ENCODE measurements at regions not wholly inside any gene's neighbourhood (a gene's known extent, or its start where the extent isn't known, plus 50 kb on each side); places are given as distances from the start of the nearest gene placed in this dataset.

DNA sequence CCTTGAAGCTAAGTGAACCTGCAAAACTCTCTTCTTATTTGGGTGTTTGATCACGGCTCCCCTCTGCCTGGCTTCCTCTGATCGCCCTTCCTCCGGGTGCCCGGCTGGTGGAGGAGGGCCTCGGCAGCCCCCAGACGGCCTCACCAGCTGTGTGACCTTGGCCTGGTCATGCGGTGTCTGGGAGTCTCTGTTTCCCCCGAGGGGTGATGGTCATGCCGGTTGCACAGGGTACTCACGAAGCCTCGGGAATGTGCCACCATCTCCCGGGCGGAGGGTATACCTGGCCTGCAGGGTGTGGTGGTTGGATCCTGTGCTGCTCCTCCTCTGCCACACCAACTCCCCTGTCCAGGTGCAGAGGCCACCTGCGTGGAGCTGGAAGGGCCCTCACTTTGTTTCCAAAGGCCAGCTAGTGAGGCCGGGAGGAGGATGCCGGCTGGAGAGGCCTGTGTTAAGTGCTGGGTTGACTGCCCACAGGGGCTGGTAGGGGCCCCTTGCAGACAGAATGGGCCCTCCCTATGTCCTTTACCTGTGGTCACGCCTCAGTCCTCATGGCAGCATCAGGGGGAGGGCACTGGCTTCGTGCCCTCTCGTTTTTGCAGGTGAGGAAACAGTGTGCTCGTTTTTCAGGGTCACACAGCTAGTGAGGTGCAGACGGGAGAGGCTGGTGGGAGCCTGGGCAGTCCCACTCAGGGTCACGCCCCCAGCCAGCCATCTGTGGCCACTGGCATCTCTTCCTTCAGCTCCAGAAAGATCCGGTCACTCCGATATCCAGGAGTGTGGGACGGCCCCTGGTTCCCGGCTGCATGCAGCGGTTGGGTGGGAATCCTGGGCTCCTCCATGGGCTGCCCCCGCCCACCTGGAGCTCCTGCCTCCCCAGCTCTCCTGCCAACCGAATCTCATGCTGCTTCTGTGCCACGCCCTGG lies 148.5 kb upstream of the GSE1 start:
- 55% methylated on average over 28 of the region's 30 CpGs; no CpG with 5 or more reads in 1 of the 2 donors for WGBS, 2 donors (ENCODE audit: low coverage in 1 of 2)
- Histone ChIP-seq H3K36me3 (no peaks in the 10 kb centered on the region), H3K27me3 (peaks cover 36% of the 10 kb centered on the region)

GRCh38 chr16:85465328-85466303 lies 147.5 kb upstream of the GSE1 start:
- Histone ChIP-seq H3K4me3 (no peak overlapping the region), H3K27ac (no peak overlapping the region), H3K9me3 (no peaks in the 10 kb centered on the region), H3K4me1 (peaks cover 20 to 31% (median 26%) of the 10 kb centered on the region in 4 donors), H3K27me3 (peaks cover 36% of the 10 kb centered on the region), H3K36me3 (no peaks in the 10 kb centered on the region)
- TF ChIP-seq POLR2AphosphoS5 (IDR thresholded peaks at IDR 0.05) (no peak), POLR2A (IDR thresholded peaks at IDR 0.05) (no peak), CTCF (IDR thresholded peaks at IDR 0.05) (no peak), EP300 (IDR thresholded peaks at IDR 0.05; ENCODE audit: low read depth) (no peak)
- DNase-seq = no peak
- in situ Hi-C loops (cut with MboI; ENCODE audit: low pct_ligation_motif_present in 1 of 4, low pct_unique_long_range_greater_than_20kb in 1 of 4, low sequenced_read_pairs in 3 of 4) = no loop called here
- intact Hi-C loops (cut with DNase I; ENCODE audit: low total_unique reads) = no loop called here
- WGBS, 2 donors (ENCODE audit: low coverage in 1 of 2) = 53 to 61% methylated on average over 2 to 10 of the region's 12 CpGs

More for the DNA sequence above, 148.5 kb upstream of the GSE1 start:
- no peak for TF ChIP-seq POLR2A (IDR thresholded peaks at IDR 0.05)
- TF ChIP-seq EP300 (IDR thresholded peaks at IDR 0.05; ENCODE audit: low read depth) = no peak
- no peak for TF ChIP-seq CTCF (IDR thresholded peaks at IDR 0.05)
- no peak for TF ChIP-seq POLR2AphosphoS5 (IDR thresholded peaks at IDR 0.05)
- intact Hi-C loops (cut with DNase I; ENCODE audit: low total_unique reads) = no loop called here
- Histone ChIP-seq H3K4me1 (peaks cover 26 to 41% (median 35%) of the 10 kb centered on the region in 4 donors), H3K4me3 (no peak overlapping the region), H3K27ac (no peak overlapping the region), H3K9me3 (no peaks in the 10 kb centered on the region)
- DNase-seq = no peak
- in situ Hi-C loops (cut with MboI; ENCODE audit: low pct_ligation_motif_present in 1 of 4, low pct_unique_long_range_greater_than_20kb in 1 of 4, low sequenced_read_pairs in 3 of 4) = no loop called here

- H3K27me3 ChIP-seq = peaks cover 36% of the 10 kb centered on the region
- peaks cover 13 to 24% (median 20%) of the 10 kb centered on the region in 4 donors for H3K4me1 ChIP-seq
- in situ Hi-C loops (cut with MboI; ENCODE audit: low pct_ligation_motif_present in 1 of 4, low pct_unique_long_range_greater_than_20kb in 1 of 4, low sequenced_read_pairs in 3 of 4) = no loop called here
- no peaks in the 10 kb centered on the region for H3K36me3 ChIP-seq
- H3K9me3 ChIP-seq = no peaks in the 10 kb centered on the region
- no peak for DNase-seq
- WGBS, 2 donors (ENCODE audit: low coverage in 1 of 2) = 90 to 100% methylated on average over 3 to 9 of the region's 10 CpGs
- H3K4me3 ChIP-seq = no peak overlapping the region
- no peak overlapping the region for H3K27ac ChIP-seq
- TF ChIP-seq POLR2A (IDR thresholded peaks at IDR 0.05) = no peak
- no peak for TF ChIP-seq EP300 (IDR thresholded peaks at IDR 0.05; ENCODE audit: low read depth)
- no peak for TF ChIP-seq POLR2AphosphoS5 (IDR thresholded peaks at IDR 0.05)
- no peak for TF ChIP-seq CTCF (IDR thresholded peaks at IDR 0.05)
- intact Hi-C loops (cut with DNase I; ENCODE audit: low total_unique reads) = no loop called here
Measured at GRCh38 chr16:85466304-85466700, 146.8 kb upstream of the GSE1 start.

GRCh38 chr16:85466989-85467388 lies 146.1 kb upstream of the GSE1 start:
- intact Hi-C loops (cut with DNase I; ENCODE audit: low total_unique reads) = no loop called here
- in situ Hi-C loops (cut with MboI; ENCODE audit: low pct_ligation_motif_present in 1 of 4, low pct_unique_long_range_greater_than_20kb in 1 of 4, low sequenced_read_pairs in 3 of 4) = no loop called here
- TF ChIP-seq POLR2A (IDR thresholded peaks at IDR 0.05) = no peak
- no peak for TF ChIP-seq POLR2AphosphoS5 (IDR thresholded peaks at IDR 0.05)
- no peak for TF ChIP-seq CTCF (IDR thresholded peaks at IDR 0.05)
- TF ChIP-seq EP300 (IDR thresholded peaks at IDR 0.05; ENCODE audit: low read depth) = no peak
- peaks cover 29% of the 10 kb centered on the region for H3K27me3 ChIP-seq
- H3K36me3 ChIP-seq = no peaks in the 10 kb centered on the region
- no peak overlapping the region for H3K27ac ChIP-seq
- no peak overlapping the region for H3K4me3 ChIP-seq
- H3K4me1 ChIP-seq = peaks cover 6 to 21% (median 16%) of the 10 kb centered on the region in 4 donors
- H3K9me3 ChIP-seq = no peaks in the 10 kb centered on the region
- DNase-seq = no peak
- 97 to 100% methylated on average over 3 to 12 of the region's 12 CpGs for WGBS, 2 donors (ENCODE audit: low coverage in 1 of 2)
